ENCODE measurements at regions not wholly inside any gene's neighbourhood (a gene's known extent, or its start where the extent isn't known, plus 50 kb on each side); places are given as distances from the start of the nearest gene placed in this dataset.
"Not testable (repeated sequence)": the region's sequence is repeated elsewhere in the genome, so short reads cannot be mapped to it uniquely, and the experiment has no call there.

DNA sequence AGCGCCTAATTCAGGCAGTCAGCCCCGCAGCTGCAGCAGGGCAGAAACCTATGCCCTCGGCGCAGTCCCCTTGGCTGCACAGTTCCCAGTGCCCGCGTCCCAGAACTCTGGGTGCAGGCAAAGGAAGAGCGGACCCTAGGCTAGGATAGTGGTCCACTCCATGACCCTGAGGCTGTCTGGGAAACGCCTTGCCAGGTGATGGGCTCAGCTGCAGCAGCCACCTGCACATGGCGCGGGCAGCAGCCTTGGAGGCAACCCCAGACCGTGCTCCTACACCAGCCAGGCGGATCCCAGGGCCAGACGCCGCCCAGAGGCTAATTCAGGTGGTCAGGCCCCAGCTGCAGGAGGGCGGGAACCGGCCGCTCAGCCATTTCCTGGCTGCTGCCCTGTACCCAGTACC, 83.0 kb downstream of the POTEC start:
- not testable (repeated sequence) for DNase-seq

DNA sequence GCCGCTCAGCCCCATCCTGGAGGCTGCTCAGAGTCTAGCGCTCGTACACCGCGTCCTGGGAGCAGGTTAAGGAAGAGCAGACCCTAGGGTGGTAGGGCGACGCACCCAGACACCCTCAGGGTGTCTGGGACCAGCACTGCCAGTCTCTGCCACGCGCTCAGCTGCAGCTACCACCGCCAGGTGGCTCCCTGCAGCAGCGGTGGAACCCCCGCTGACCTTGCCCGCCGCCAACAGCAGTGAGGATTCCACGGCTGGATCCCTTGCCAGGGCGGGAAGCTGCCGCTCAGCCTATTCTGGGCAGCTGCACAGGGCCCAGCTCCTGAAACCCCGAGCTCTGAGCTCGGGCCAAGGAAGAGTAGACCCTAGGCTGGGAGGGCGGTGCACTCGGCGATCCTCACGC, 83.6 kb downstream of the POTEC start:
- not testable (repeated sequence) for DNase-seq

DNA sequence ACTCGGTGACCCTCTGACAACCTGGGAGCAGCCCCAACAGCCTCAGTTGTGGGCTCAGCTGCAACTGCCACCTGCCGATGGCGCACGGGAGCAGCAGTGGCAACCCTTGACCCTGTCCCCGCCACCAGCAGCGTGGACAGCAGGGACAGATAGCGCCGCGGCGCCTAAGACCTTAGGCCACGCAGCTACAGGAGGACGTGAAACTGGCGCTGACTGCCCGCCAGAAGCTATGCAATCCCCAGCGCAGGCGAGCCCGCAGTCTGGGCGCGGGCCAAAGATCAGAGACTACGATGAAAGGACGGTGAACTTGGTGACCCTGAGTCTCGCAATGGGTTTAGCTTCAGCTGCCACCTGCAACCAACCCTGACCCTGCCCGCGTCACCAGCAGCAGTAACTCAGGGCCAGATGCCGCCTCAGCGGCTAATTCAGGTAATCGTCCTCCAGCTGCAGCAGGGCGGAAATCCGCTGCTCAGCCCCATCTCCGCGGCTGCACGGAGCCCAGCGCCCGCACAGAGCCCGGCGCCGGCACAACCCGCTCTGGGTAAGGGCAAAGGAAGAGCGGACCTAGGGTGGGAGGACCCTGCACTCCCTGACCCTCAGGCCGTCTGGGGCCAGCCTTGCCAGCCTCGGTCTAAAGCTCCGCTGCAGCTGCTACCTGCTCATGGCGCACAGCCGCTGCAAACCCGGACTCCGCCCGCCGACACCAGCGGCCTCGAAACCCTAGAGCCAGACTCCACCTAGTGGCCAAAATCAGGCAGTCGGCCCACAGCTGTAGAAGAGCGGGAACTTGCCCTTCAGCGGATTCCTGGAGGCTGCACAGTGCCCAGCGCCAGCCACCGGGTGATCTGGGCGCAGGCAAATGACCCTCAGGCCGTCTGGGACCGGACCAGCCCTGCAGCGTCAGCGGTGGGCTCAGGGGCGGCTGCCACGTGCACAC, 85.1 kb downstream of the POTEC start:
- not testable (repeated sequence) for DNase-seq

DNA sequence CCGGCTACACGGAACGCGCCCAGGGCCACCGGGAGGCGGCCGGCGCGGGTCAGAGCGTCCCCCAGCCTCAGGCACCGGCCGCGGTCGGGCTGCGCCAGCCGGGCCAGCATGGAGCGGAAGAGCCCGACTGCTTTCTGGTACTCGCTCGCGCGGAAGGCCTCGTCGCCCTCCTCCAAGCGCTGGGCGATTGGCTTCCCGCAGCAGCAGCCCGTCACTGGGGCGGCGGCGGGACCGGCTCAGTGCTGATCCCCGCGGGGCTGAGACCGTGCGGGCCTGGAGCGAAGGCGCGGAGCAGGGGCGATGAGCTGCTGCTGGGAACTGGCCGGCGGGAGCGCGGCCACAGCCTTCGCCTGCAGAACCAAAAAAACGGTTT, 92.8 kb downstream of the POTEC start:
- DNase-seq, result not testable (repeated sequence)

DNA sequence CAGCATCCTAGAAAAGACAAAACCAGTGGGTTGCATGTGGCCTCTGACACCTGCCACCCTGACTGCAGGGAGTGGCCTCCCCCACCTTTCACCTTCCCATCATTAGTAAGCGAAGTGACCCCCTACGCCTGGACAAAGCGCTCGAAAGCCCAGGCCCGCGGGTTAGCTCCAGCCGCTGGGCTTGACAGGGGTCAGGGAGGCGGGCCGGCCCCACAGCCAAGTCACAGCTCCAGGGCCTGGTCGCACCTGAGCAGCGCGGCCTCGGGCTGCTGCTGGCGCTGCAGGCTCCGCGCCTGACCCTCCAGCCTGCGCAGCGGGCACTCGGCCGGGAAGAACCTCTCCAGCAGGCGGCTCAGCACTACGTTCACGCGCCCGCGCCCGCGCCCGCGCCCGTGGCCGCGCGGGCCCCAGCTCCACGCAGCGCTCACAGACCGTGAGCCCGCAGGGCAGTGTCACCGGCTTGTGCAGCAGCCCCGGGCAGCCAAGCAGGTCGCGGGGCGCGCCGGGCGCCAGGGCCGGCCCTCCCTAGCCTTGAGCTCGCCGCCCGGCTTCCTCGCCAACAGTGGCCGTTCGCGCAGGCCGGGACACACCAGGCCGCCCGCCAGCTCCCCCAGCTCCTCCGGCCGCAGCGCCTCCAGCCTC, 93.3 kb downstream of the POTEC start:
- DNase-seq, result peak; percentile 19

DNA sequence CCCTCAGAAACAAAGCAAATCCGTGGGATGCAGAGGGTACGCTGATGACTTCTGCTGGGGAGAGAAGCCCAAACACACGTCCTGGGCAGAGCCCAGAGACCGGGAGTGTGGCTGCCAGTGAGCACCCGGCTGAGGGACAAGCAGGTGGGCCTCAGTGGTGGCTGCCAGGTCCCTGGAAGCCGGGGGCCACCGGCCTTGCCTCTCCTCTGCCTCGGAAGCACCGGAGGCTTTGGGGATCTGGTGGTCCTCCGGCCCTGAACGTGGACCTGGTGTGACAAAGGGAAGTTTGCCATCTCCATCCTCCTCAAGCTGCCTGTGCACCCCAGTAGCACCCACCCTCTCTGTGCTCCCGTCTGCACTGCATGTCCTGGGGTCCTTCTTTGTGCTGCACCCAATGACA, 94.3 kb downstream of the POTEC start:
- not testable (repeated sequence) for DNase-seq

DNA sequence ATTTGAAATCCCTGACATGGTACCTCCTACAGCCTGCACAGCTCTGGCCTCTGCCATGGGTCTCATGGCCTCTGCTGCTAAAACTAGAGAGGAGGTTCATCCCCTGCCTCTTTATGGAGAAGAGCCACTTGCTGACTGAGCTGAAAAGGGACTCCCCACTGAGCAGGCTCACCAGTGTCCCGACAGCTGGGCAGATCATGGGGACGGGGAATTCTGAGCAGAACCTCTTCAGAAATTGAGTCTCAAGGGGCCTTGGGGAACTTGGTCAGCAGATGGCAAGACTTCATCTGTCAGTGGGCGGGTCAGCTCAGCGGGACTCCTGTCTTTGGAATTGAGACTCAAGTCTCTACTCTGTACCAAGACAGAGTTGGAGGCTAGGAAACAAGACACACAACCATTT, 95.7 kb downstream of the POTEC start:
- not testable (repeated sequence) for DNase-seq

DNA sequence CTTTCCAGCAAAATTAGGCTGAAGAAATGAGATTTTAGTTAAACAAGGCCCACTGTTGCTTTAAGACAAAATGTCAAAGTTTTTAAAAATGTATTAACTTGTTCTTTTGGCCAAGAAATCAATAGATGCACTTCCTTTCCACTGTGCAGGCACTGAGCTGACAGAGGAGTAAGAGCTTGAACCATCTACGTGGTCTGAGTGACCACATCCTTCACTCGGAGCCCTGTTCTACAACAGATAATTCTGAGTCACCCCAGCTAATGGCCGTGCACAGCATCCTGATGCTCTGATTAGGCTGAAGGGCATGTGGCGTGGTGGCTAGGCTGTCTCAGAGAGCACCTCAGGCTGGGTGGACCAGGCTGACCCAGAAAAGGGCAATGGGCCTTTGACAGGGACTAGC, 107.9 kb downstream of the POTEC start:
- DNase-seq, result not testable (repeated sequence)

DNA sequence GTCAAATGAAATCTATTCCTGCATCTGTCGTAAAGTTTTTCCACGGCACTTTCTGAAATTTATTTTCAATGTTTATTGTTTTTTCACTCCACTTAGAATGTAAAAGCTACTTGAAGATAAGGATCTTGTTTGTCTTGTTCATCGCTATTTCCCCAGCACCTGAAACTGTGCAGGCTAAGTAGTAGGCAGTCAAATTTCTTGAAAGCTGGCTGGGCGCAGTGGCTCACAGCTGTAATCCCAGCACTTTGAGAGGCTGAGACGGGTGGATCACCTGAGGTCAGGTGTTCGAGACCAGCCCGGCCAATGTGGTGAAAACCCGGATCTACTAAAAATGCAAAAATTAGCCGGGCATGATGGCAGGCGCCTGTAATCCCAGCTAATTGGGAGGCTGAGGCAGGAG, 111.0 kb downstream of the POTEC start:
- DNase-seq, result not testable (repeated sequence)

DNA sequence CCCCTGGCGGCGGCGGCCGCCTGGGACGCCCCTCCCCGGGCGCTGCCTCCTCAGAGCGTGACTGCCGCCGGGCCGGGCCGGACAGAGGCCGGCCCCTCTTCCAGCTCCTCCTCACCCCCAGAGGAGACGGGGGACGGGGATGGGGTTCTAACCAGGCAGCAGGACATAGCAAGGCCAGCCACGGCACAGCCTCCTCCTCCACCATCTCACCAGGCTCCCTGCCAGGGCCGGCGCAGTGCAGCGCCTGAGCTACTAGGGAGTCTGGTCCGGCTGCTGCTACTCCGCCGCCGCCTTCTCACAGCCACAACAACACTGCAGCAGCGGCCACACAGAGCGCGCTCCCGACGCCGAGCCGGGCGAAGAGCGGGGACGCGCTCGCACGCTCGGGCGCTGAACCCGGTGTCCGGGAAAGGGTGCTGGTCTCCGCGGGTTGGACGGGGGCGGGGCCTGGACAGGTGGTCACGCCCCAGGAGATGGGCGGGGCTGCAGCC, 112.3 kb downstream of the POTEC start:
- DNase-seq, result peak; percentile 67

DNA sequence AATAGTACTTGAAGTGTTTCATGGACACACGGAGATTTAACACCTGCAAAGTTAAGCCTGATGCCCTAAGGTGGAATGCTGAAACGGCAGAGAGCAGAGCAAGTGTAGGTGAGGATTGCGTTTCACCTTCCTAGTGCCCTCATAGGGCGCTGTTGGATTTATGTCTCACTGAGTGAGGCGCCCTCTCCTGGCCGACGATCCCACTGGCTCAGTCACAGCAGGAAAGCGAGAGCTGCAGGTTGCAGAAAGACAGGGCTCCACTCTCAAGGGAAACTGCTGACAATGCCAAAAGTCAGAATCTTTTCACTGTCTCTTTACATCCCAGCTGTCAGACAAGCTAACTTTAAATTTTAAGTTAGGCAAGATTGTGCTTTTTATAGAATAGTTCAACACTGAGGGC, 127.6 kb downstream of the POTEC start:
- DNase-seq, result not testable (repeated sequence)

DNA sequence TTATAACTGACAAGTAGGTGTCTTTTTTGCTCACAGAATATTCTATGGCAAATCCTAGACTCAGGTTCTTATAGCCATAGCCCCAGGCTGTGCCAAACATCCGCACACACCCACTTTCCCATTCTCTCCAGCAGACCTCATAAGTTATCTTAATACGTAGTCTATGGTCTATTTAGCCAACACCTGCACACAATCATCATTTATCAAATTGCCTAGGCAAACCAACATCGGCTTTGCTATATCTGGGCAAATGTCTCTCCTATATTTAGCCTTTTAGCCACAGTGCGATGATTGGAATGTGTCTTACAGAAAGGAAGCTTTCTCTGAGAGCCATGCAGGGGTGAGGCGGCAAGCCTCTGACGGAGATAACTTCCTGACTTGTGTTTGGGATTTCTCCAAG, 128.0 kb downstream of the POTEC start:
- DNase-seq, result not testable (repeated sequence)

DNA sequence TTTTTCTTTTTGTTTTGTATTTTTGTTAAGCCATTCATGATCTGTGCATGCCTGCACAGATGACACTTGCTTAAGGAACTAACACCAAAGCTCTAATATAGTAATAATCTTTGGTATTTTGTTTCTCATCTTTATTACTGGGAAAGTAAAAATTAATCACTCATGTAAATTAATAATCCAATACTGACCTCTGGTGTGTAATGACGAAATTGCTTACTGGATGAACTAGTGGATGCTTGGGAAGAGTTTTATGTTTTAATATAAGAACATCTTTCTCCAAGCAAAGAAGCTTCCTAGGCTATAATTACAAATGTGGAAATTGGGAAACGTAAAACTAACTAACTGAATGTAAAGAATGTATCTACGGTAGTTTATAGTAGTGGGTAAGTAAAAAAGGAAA, 147.9 kb downstream of the POTEC start:
- DNase-seq, result not testable (repeated sequence)

DNA sequence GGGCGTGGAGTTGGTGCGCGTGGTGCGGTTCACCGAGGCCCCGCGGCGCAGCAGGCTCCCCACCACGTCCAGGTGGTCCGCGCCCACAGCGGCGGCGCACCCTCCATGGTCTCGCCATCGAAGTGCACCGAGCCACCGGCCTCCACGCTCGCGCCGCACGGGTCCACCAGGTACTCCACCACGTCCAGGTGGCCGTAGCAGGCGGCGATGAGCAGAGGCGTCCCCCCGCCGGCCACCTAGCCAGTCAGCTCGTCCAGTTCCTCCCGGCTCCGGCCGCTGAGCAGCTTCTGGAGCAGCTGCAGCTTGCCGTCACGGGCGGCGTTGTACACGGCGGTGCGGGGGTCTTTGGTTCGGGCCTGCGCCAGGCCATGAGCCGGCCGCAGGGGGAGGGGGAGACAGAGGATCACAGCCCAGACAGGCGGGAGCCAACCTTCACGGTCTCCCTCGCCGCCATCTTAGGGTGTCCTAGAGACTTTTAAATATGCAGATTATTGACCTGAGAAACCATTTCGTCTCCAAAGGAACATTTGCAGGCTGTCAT, 149.8 kb downstream of the POTEC start:
- DNase-seq, result not testable (repeated sequence)

DNA sequence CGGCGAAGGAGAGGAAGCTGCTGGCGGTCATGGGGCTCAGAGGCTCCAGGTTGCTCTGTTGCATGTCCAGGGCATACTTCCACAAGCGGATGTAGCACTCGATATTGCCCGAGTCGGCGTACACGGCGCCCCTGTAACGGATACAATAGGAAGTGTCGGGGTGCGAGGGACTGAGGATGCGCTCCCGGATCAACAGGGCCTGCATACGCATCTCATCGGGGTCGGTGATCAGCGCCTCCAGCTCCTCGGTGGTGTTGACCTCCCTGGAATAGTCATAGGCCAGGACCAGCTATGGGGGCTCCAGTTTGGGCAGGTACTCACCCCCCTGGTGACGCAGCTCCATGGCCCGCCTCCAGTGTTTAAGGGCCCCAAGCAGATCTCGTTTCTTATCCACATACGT, 150.8 kb downstream of the POTEC start:
- not testable (repeated sequence) for DNase-seq

DNA sequence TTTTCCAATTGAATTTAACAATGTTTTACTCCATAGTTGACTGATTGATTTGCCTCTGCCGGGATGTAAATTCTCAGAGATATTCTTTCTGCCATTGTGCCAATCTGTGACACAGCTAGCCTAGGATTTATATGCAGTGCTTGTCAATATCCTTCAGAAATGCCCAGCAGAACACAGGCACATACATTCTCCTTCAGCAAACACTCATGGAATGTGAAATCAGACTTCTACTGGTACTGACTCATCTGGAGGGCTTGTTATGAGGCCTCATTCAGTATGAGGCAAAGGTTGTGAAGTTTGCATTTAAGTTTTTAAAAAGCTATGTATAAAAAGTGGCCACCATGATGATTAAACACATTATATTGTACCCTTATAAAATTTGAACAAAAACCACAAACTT, 158.4 kb downstream of the POTEC start:
- DNase-seq, result not testable (repeated sequence)

DNA sequence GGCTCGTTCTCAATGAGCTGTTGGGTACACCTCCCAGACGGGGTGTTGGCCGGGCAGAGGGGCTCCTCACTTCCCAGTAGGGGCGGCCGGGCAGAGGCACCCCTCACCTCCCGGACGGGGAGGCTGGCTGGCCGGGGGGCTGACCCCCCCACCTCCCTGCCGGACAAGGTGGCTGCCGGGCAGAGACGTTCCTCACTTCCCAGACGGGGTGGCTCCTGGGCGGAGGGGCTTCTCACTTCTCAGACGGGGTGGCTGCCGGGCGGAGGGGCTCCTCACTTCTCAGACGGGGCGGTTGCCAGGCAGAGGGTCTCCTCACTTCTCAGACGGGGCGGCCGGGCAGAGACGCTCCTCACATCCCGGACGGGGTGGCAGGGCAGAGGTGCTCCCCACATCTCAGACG, 160.7 kb downstream of the POTEC start:
- DNase-seq, result not testable (repeated sequence)

DNA sequence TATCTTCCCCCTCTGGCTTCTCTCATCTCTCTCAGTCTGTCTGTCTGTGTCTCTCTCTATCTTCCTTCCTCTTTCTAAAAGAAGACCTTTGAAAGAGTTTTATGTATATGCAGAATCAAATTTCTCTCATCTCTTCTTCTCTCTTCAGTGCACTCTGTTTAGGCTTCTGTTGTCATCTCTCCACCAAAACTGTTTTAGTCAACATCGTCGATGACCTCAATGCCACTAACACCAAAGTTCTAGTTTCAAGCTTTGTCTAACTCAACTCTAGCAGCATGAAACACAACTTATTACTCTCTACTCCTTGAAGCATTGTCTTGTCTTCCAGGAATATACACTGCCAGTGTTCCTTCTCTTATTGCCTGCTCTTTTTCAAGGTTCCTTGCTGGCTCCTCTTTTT, 163.9 kb downstream of the POTEC start:
- DNase-seq, result not testable (repeated sequence)

DNA sequence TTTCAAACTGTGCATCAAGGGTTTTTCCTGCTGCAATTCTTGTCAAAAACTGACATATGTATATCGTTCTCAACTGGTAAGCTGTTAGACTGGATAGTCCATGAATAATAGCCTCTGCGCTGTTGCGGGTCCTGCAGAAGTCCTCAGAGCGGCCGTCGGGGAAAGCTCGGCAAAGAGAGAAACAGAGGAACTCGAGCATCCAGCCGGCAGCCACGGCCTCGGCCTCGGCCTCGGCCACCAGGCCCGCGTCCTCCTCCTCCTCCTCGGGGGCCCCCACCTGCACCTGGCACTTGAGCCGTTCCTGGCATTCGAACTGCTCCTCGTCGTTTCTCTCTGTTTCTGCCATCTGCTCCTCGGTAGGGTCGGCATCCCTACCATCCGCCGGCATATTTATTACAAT, 165.0 kb downstream of the POTEC start:
- DNase-seq, result not testable (repeated sequence)

DNA sequence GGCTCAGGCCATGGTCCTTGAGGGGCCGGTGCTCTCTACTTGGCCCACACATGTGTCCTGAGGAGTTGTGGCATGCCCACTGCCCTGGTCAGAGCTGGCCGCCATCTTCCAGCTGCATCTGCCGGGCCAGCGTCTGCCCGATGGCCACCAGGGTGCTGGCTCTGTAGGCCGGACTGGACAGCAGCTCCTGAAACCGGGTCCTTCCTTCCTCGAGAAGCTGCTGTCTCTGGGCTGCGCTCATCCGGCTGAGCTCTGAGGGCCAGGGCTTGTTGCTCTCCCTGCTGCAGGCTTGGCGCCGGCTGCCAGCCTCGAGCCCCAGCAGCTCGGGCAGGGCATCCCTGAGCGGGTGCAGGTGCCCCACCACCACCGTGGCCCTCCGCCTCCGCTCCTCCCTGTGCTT, 182.1 kb downstream of the POTEC start:
- DNase-seq, result not testable (repeated sequence)

DNA sequence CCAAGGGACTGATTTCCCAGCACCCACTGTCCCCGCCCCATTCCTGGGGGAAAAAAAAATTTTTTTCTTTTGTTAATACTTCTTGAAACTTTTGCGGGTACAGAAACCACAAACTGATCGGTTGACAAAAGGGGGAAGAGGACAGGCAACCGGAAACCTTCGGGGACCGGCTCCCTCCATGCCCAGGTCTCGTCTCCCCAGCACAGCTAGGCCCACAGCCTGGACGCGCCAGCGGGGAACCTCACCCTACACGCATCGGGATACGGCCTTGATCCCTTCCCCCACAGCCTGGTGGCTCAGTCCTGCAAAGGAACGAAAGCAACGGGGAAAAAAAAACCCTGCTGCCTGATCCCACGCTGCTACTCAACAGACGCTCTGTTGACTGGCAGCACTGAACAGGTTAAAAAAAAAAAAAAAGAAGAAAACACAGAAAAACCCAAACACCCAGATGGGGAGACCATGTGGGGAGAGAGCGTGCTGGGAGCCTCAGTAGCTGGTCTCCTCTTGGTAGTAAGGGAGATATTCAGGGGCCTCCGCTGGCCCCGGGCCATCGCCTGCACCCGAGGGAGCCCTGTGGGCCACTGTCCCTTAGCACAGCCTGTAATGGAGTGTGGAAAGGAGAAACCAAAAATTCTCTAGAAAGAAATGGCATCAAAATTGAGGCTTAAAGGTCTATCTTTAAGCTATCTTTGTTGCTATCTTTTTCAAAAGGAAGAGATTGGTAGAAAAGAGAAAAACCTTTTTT, 185.7 kb downstream of the POTEC start:
- DNase-seq, result not testable (repeated sequence)

DNA sequence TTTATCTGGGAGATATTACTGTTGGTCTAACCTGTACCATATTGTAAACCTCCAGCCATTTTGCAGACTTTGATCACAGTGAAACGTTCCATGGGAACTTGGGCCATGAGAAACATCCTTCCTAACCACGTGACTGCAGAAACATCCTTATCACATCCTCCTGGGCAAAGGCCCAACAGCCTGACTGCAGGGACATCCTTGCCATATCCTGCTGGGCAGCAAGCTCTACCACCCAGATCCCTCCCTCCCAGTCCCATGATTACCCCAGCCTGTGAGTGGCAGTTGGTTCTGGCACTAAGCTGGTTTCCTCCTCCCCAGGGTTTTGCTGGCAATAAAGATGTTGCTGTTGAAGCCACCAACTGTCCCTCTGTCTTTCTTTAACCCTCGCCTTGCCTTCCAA, 201.2 kb downstream of the POTEC start:
- not testable (repeated sequence) for DNase-seq
